ENCODE measurements at regions not wholly inside any gene's neighbourhood (a gene's known extent, or its start where the extent isn't known, plus 50 kb on each side); places are given as distances from the start of the nearest gene placed in this dataset.

- no peaks in the 10 kb centered on the region for H3K36me3 ChIP-seq
- Mint-ChIP-seq H3K27me3 (ENCODE audit: insufficient read depth, low read depth) (no peaks in the 10 kb centered on the region), H3K27ac (no peak overlapping the region), H3K36me3 (no peaks in the 10 kb centered on the region), H3K4me3 (no peak overlapping the region), H3K4me1 (peaks cover 8% of the 10 kb centered on the region), H3K9me3 (no peaks in the 10 kb centered on the region)
- H4K20me1 ChIP-seq (ENCODE audit: low read depth) = no peaks in the 10 kb centered on the region
- no peaks in the 10 kb centered on the region for H3K9me3 ChIP-seq (ENCODE audit: low read depth)
- TF ChIP-seq EZH2 (IDR thresholded peaks at IDR 0.05) = no peak
- TF ChIP-seq EZH2phosphoT487 (IDR thresholded peaks at IDR 0.05) = no peak
- TF ChIP-seq CTCF (IDR thresholded peaks at IDR 0.05) = no peak
- peaks cover 28% of the 10 kb centered on the region for H3K4me1 ChIP-seq
- peaks cover 8% of the 10 kb centered on the region for H3F3A ChIP-seq (ENCODE audit: low read depth)
- DNase-seq (ENCODE audit: low spot score) = no peak
- no peak overlapping the region for H3K4me2 ChIP-seq
- H3K27ac ChIP-seq = no peak overlapping the region
- H2AFZ ChIP-seq (replicated peaks) = no peak overlapping the region
- H3K79me2 ChIP-seq (ENCODE audit: low read depth) = no peaks in the 10 kb centered on the region
- no peak overlapping the region for H3K4me3 ChIP-seq
- no peaks in the 10 kb centered on the region for H3K27me3 ChIP-seq
- no peak overlapping the region for H3K9ac ChIP-seq
These were observed 352.9 kb upstream of the ROBO2 start for GRCh38 chr3:76687019-76687418.

- no peaks in the 10 kb centered on the region for H3F3A ChIP-seq (ENCODE audit: low read depth)
- no peaks in the 10 kb centered on the region for H4K20me1 ChIP-seq (ENCODE audit: low read depth)
- no peak overlapping the region for H2AFZ ChIP-seq (replicated peaks)
- Mint-ChIP-seq H3K4me1 (peaks cover 6% of the 10 kb centered on the region), H3K4me3 (no peak overlapping the region), H3K9me3 (no peaks in the 10 kb centered on the region), H3K27me3 (ENCODE audit: insufficient read depth, low read depth) (peaks cover 2% of the 10 kb centered on the region), H3K36me3 (no peaks in the 10 kb centered on the region), H3K27ac (no peak overlapping the region)
- H3K9ac ChIP-seq = no peak overlapping the region
- H3K4me1 ChIP-seq = peaks cover 5% of the 10 kb centered on the region
- H3K9me3 ChIP-seq (ENCODE audit: low read depth) = no peaks in the 10 kb centered on the region
- no peaks in the 10 kb centered on the region for H3K79me2 ChIP-seq (ENCODE audit: low read depth)
- no peaks in the 10 kb centered on the region for H3K27me3 ChIP-seq
- no peaks in the 10 kb centered on the region for H3K36me3 ChIP-seq
- H3K4me2 ChIP-seq = no peak overlapping the region
- no peak overlapping the region for H3K27ac ChIP-seq
- no peak for DNase-seq (ENCODE audit: low spot score)
- TF ChIP-seq EZH2 (IDR thresholded peaks at IDR 0.05) (no peak), EZH2phosphoT487 (IDR thresholded peaks at IDR 0.05) (no peak), CTCF (IDR thresholded peaks at IDR 0.05) (no peak)
- no peak overlapping the region for H3K4me3 ChIP-seq
These were observed 345.8 kb upstream of the ROBO2 start for GRCh38 chr3:76694063-76694462.

- Histone ChIP-seq H3K79me2 (ENCODE audit: low read depth) (no peaks in the 10 kb centered on the region), H2AFZ (replicated peaks) (no peak overlapping the region), H3K4me2 (no peak overlapping the region), H3K9me3 (ENCODE audit: low read depth) (no peaks in the 10 kb centered on the region), H3K4me3 (no peak overlapping the region), H3K27me3 (no peaks in the 10 kb centered on the region), H3K4me1 (peaks cover 12% of the 10 kb centered on the region), H3K9ac (no peak overlapping the region), H3K36me3 (no peaks in the 10 kb centered on the region), H3K27ac (no peak overlapping the region), H4K20me1 (ENCODE audit: low read depth) (no peaks in the 10 kb centered on the region), H3F3A (ENCODE audit: low read depth) (no peaks in the 10 kb centered on the region)
- Mint-ChIP-seq H3K4me3 (no peak overlapping the region), H3K27me3 (ENCODE audit: insufficient read depth, low read depth) (no peaks in the 10 kb centered on the region), H3K9me3 (no peaks in the 10 kb centered on the region), H3K4me1 (peaks cover 6% of the 10 kb centered on the region), H3K27ac (no peak overlapping the region), H3K36me3 (no peaks in the 10 kb centered on the region)
- DNase-seq (ENCODE audit: low spot score) = no peak
- TF ChIP-seq EZH2 (IDR thresholded peaks at IDR 0.05) = no peak
- TF ChIP-seq EZH2phosphoT487 (IDR thresholded peaks at IDR 0.05) = no peak
- TF ChIP-seq CTCF (IDR thresholded peaks at IDR 0.05) = no peak
These were observed 341.7 kb upstream of the ROBO2 start for GRCh38 chr3:76698136-76698706.
